Neural progenitor cell (in vitro differentiated cells): ENCODE measurements at regions not wholly inside any gene's neighbourhood (a gene's known extent, or its start where the extent isn't known, plus 50 kb on each side); places are given as distances from the start of the nearest gene placed in this dataset.

Experiments used
- DNase-seq: peaks from one replicate; pipeline ENCODE4 v3.0.0-alpha.2; 2016; ENCODE audit warnings: low spot score
- H2AFZ ChIP-seq: fragments of 200-600 bp; sonication (generic); replicated peaks from 2 replicates; pipeline ENCODE4 v1.6.1; 2016; ENCODE audit warnings: antibody characterized with exemption
- H3F3A ChIP-seq: fragments of 200-600 bp; sonication (generic); 2 replicates; pipeline ENCODE4 v1.6.1; 2016; ENCODE audit warnings: antibody characterized with exemption, low read depth
- H3K27ac ChIP-seq: fragments of 200-600 bp; sonication (generic); 2 replicates; pipeline ENCODE4 v1.5.1; 2016; ENCODE audit warnings: mild to moderate bottlenecking
- H3K27me3 ChIP-seq: fragments of 200-600 bp; sonication (generic); 2 replicates; pipeline ENCODE4 v1.6.1; 2016; ENCODE audit warnings: mild to moderate bottlenecking, moderate library complexity
- H3K36me3 ChIP-seq: fragments of 200-600 bp; sonication (generic); 2 replicates; pipeline ENCODE4 v1.5.1; 2016
- H3K4me1 ChIP-seq: fragments of 200-600 bp; sonication (generic); 2 replicates; pipeline ENCODE4 v1.6.1; 2016; ENCODE audit warnings: mixed run types
- H3K4me2 ChIP-seq: fragments of 200-600 bp; sonication (generic); 2 replicates; pipeline ENCODE4 v1.6.1; 2016
- H3K4me3 ChIP-seq: fragments of 200-600 bp; sonication (generic); 2 replicates; pipeline ENCODE4 v1.5.1; 2016
- H3K79me2 ChIP-seq: fragments of 200-600 bp; sonication (generic); 2 replicates; pipeline ENCODE4 v1.6.1; 2016; ENCODE audit warnings: low read depth
- H3K9ac ChIP-seq: fragments of 200-600 bp; sonication (generic); 2 replicates; pipeline ENCODE4 v1.6.1; 2016
- H3K9me3 ChIP-seq: fragments of 200-600 bp; sonication (generic); 2 replicates; pipeline ENCODE4 v1.5.1; 2016; ENCODE audit warnings: low read depth
- H4K20me1 ChIP-seq: fragments of 200-600 bp; sonication (generic); 2 replicates; pipeline ENCODE4 v1.6.1; 2016; ENCODE audit warnings: low read depth
- H3K27ac Mint-ChIP-seq: 3 replicates; pipeline ENCODE4 v1.8.0; 2021; ENCODE audit warnings: mixed read lengths
- H3K27me3 Mint-ChIP-seq: 2 replicates; pipeline ENCODE4 v1.8.0; 2022; ENCODE audit warnings: low read depth, mild to moderate bottlenecking, inconsistent platforms, moderate library complexity, mixed read lengths; ENCODE audit not compliant: insufficient read depth
- H3K36me3 Mint-ChIP-seq: 3 replicates; pipeline ENCODE4 v1.8.0; 2021; ENCODE audit warnings: mixed read lengths
- H3K4me1 Mint-ChIP-seq: 3 replicates; pipeline ENCODE4 v1.8.0; 2021; ENCODE audit warnings: mixed read lengths
- H3K4me3 Mint-ChIP-seq: 3 replicates; pipeline ENCODE4 v1.8.0; 2021; ENCODE audit warnings: mild to moderate bottlenecking, moderate library complexity, mixed read lengths
- H3K9me3 Mint-ChIP-seq: 3 replicates; pipeline ENCODE4 v1.8.0; 2020; ENCODE audit warnings: mixed read lengths
- EZH2 ChIP-seq: fragments of 200-600 bp; sonication (generic); IDR thresholded peaks from 2 replicates; pipeline ENCODE4 v1.6.1; 2017; ENCODE audit warnings: antibody characterized with exemption, mild to moderate bottlenecking, moderate library complexity
- EZH2phosphoT487 ChIP-seq: fragments of 200-600 bp; sonication (generic); IDR thresholded peaks from 2 replicates; pipeline ENCODE4 v1.6.1; 2017; ENCODE audit warnings: antibody characterized with exemption
- TF ChIP-seq, protein P1 (sequence below): fragments of 200-600 bp; sonication (generic); IDR thresholded peaks from 2 replicates; pipeline ENCODE4 v1.5.1; 2017; ENCODE audit warnings: antibody characterized with exemption, mild to moderate bottlenecking

GRCh38 chr4:180057299-180057721 is 2185.9 kb upstream of the TENM3 start:
- Mint-ChIP-seq H3K27ac (no peak overlapping the region), H3K4me1 (peaks cover 17% of the 10 kb centered on the region), H3K27me3 (peaks cover 17% of the 10 kb centered on the region), H3K9me3 (no peaks in the 10 kb centered on the region), H3K36me3 (no peaks in the 10 kb centered on the region), H3K4me3 (peak overlapping the region; percentile 90)
- peak overlapping the region; percentile 95 for H3K4me2 ChIP-seq
- TF ChIP-seq EZH2phosphoT487: no peak
- TF ChIP-seq, protein P1, sequence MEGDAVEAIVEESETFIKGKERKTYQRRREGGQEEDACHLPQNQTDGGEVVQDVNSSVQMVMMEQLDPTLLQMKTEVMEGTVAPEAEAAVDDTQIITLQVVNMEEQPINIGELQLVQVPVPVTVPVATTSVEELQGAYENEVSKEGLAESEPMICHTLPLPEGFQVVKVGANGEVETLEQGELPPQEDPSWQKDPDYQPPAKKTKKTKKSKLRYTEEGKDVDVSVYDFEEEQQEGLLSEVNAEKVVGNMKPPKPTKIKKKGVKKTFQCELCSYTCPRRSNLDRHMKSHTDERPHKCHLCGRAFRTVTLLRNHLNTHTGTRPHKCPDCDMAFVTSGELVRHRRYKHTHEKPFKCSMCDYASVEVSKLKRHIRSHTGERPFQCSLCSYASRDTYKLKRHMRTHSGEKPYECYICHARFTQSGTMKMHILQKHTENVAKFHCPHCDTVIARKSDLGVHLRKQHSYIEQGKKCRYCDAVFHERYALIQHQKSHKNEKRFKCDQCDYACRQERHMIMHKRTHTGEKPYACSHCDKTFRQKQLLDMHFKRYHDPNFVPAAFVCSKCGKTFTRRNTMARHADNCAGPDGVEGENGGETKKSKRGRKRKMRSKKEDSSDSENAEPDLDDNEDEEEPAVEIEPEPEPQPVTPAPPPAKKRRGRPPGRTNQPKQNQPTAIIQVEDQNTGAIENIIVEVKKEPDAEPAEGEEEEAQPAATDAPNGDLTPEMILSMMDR: peak; percentile 65
- no peak for TF ChIP-seq EZH2
- H3K9me3 ChIP-seq: no peaks in the 10 kb centered on the region
- H3K27me3 ChIP-seq: peaks cover 55% of the 10 kb centered on the region
- H2AFZ ChIP-seq: peak overlapping the region; percentile 95
- H3K79me2 ChIP-seq: no peaks in the 10 kb centered on the region
- H3F3A ChIP-seq: peaks cover 15% of the 10 kb centered on the region
- no peaks in the 10 kb centered on the region for H4K20me1 ChIP-seq
- peak; percentile 39 for DNase-seq
- no peak overlapping the region for H3K27ac ChIP-seq
- H3K36me3 ChIP-seq: no peaks in the 10 kb centered on the region
- H3K4me1 ChIP-seq: peaks cover 7% of the 10 kb centered on the region
- H3K4me3 ChIP-seq: peak overlapping the region; percentile 97
- H3K9ac ChIP-seq: no peak overlapping the region

- H3K4me1 ChIP-seq: peaks cover 7% of the 10 kb centered on the region
- no peaks in the 10 kb centered on the region for H3K79me2 ChIP-seq
- H2AFZ ChIP-seq: peak overlapping the region; percentile 95
- TF ChIP-seq EZH2 (peak; percentile 11), EZH2phosphoT487 (no peak)
- TF ChIP-seq, protein P1: no peak
- peaks cover 63% of the 10 kb centered on the region for H3K27me3 ChIP-seq
- H3K27ac ChIP-seq: no peak overlapping the region
- no peaks in the 10 kb centered on the region for H3K9me3 Mint-ChIP-seq
- H4K20me1 ChIP-seq: no peaks in the 10 kb centered on the region
- peaks cover 17% of the 10 kb centered on the region for H3K4me1 Mint-ChIP-seq
- H3K36me3 ChIP-seq: no peaks in the 10 kb centered on the region
- H3K9ac ChIP-seq: no peak overlapping the region
- H3F3A ChIP-seq: peaks cover 15% of the 10 kb centered on the region
- H3K9me3 ChIP-seq: no peaks in the 10 kb centered on the region
- peak overlapping the region; percentile 95 for H3K4me2 ChIP-seq
- H3K4me3 ChIP-seq: peak overlapping the region; percentile 97
- peaks cover 17% of the 10 kb centered on the region for H3K27me3 Mint-ChIP-seq
- no peaks in the 10 kb centered on the region for H3K36me3 Mint-ChIP-seq
- H3K27ac Mint-ChIP-seq: no peak overlapping the region
- peak; percentile 61 for DNase-seq
- H3K4me3 Mint-ChIP-seq: peak overlapping the region; percentile 90
These were observed 2185.1 kb upstream of the TENM3 start for GRCh38 chr4:180057891-180058671.

DNA sequence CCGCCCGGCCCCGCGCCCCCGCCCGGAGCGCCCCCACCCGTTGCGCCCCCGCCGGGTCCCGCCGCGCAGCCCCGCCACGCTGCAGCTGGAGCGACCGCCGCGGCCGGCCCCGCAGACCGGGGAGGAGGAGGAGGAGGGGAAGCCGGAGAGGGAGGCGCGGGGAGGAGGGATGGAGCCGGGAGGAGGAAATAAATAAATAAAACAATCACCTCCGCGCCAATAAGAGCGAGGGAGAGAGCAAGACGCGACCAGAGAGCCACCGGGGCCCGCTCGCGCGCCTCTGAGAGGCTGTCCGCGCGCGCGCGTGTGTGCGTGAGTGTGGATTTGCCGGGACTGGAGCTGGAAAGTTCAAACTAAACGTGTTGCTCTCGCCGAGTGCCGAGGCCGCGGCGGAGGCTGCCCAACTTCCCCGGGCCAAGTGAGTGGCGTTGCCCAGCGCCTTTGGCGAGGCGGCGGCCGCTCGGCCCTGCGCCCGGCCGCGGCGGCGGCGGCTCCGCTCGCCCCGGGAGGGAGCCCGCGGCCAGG is 2184.4 kb upstream of the TENM3 start:
- no peak overlapping the region for H3K27ac ChIP-seq

More for the DNA sequence above, 2184.4 kb upstream of the TENM3 start:
- Histone ChIP-seq H3K4me1 (peaks cover 7% of the 10 kb centered on the region), H3K4me2 (peak overlapping the region; percentile 95), H3K36me3 (no peaks in the 10 kb centered on the region), H3K4me3 (peak overlapping the region; percentile 97), H3K27me3 (peaks cover 69% of the 10 kb centered on the region), H3K79me2 (no peaks in the 10 kb centered on the region), H3K9ac (no peak overlapping the region), H2AFZ (peak overlapping the region; percentile 99), H4K20me1 (no peaks in the 10 kb centered on the region), H3F3A (peaks cover 15% of the 10 kb centered on the region), H3K9me3 (no peaks in the 10 kb centered on the region)
- Mint-ChIP-seq H3K36me3 (no peaks in the 10 kb centered on the region), H3K4me3 (peak overlapping the region; percentile 95), H3K27ac (no peak overlapping the region), H3K27me3 (peaks cover 17% of the 10 kb centered on the region), H3K9me3 (no peaks in the 10 kb centered on the region), H3K4me1 (peaks cover 17% of the 10 kb centered on the region)
- peak; percentile 76 for DNase-seq
- TF ChIP-seq, protein P1: no peak
- TF ChIP-seq EZH2phosphoT487 (no peak), EZH2 (no peak)
